ENCODE measurements at regions not wholly inside any gene's neighbourhood (a gene's known extent, or its start where the extent isn't known, plus 50 kb on each side); places are given as distances from the start of the nearest gene placed in this dataset.
"Not testable (repeated sequence)": the region's sequence is repeated elsewhere in the genome, so short reads cannot be mapped to it uniquely, and the experiment has no call there.

DNA sequence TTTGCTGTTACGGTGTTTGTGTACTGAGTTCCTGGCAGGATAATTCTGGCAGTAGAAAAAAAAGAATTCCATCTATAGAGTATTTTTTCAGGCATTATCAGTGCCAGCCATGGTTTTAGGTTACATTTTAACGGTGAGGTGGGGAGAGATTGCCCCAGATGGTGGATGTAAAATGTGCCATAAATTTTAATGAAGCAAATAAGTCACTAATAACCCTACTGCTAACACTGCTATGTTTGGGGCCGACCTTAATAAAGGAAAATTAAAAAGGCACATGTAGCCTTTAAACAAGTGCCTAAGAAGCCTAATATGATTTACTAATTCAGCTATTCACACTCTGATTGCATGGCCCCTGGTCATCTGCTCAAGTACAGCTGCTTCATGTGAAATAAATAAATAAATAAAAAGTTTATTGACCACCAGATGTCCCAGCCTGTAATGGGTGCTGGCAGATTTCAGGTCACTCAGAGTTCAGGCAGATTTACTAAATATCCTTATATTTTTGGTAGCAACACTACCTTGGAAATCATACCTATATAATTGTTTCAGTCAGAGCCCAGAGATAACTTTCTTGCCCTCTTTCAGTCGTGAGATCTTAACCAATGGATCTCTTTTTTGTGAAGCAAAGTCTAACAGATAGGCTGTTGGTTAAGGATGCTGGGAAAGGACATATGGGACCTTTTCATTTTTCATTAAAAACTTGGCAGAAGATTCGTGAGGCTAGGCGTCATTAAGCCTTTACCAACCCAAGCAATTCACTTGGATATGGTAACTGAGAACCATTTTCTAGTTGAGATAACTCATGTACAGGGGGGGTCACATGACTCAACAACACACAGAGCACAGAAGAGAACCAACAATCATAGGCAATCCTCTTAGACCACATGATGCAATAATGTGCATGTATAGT lies 495.0 kb upstream of the NRSN1 start:
- DNase-seq (ENCODE audit: low spot score): no peak

DNA sequence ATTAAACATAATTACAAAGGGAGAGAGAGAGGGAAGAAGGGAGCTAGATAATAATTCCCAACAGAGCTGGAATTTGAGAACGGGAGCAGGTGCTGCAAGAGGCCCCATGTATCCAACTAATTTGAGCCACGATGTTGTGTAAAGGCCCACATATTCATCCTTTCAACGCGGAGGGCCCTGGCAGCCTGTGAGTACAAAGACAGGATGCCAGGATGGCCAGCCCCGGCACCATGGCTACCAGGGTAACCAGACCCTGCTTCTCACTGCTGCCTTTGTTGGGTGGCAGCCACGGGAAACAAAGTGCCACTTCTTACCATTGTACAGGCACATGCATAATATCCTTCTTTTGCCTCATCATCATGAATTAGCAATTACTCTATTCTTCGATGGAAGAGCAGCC lies 492.0 kb upstream of the NRSN1 start:
- no peak for DNase-seq (ENCODE audit: low spot score)

DNA sequence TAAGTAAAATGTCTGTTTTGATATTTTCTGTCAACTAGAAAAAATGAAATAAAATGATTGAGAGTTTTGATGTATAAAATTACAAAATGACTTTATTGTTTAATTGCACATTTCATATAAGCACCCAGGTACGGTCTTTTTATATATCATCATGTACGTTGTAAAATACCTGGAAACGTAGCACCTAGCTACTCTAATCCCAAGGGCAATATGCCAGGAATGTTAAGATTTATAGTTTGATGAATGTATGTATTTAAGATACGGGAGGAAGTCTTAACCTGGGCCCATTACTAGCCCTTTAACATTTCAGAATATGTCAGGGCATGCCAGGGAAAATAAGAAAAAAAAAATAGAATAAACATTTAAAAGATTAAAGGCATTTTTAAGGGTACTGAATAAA lies 490.9 kb upstream of the NRSN1 start:
- DNase-seq (ENCODE audit: low spot score): no peak

DNA sequence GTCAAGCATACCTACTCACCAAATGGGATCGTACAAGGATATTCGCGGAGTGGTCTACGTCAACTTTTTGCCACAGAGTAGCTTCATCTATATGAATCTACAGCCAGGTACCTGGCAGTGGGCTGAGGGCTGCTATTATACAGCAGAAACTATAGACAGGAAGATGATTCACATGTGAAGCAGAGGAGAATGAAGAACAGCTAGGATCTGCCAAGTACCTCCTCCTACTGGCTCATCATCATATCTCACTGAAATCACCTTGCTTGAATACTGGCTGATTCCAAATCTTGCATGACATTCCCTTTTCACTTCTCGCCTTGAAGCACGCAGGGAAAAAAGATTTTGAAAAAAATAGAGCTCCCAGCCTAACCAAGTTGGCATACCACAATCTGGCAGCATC lies 488.7 kb upstream of the NRSN1 start:
- DNase-seq (ENCODE audit: low spot score): no peak

DNA sequence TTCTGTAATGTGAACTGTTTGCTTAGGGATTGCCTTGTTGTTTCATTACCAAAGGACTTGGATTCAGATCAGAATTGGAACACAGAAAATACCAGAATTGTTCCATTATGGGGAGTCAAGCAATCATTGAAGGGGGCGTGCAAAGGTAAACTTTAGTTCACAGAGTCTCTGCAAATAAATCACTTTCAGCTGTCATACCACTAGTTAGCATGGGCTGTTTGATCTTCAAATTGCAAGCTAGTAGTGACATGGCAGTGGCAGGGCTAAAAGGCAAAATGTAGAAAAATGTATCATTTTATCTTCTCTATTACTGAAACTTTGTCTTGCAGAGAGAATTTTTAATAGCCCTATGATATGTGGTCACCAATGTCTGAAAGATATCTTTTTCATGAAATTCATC lies 483.2 kb upstream of the NRSN1 start:
- DNase-seq (ENCODE audit: low spot score): no peak

DNA sequence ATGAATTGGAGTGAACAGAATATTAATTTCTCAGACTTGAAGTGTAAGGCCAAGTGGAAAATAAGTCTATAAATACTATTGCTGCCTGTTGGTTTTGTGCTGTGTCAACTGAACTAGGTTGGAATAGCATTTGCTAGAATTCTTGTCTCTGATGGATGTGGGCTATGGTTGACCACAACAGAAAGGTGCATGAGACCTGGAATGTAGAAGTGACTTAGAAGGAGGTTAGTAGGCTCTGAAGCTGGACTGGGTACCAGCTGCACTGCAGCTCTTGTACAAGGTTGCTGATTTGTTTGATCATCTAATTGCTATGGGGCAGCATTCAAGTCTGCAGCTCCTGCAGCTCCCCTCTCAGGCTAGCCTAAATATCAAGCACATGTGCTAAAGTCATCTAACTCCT lies 479.0 kb upstream of the NRSN1 start:
- no peak for DNase-seq (ENCODE audit: low spot score)

DNA sequence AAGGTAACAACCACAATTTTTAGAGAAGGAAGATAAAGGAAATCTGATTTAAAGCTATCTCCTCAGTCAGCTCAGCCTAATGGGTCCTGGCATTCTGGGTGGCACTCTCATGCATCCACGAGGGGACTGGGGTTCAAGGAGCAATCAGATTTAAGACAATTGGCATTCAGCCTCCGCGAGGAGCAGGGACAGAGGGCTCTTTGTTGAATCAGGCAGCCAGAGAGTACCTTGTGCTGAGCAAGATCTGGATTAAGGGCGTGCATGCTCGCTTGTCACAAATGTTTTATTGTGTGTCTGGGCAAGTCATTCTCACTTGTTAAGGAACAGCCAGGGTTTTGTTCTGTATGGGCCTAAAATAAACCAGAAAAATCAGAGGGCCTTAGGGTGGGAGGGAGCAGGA lies 475.3 kb upstream of the NRSN1 start:
- peak; percentile 22 for DNase-seq (ENCODE audit: low spot score)

DNA sequence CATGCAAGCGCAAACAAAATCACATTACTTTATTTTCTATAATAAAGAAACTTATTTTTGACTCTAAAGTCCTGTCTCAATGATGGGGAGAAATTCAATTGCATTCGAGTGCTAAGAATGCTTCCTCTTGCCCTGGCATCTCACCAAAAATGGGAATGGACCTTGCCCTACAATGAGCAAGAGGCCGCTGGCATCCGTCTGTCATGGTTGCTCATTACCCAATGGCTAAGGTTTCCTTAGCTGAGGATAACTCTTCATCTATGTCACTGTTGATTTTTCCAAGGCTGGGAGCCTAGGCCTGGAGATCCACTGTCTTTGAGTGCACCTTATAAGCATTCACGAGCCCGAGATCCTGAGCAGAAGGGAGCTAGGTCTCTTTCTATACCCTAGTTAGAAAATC lies 471.3 kb upstream of the NRSN1 start:
- DNase-seq (ENCODE audit: low spot score): no peak

DNA sequence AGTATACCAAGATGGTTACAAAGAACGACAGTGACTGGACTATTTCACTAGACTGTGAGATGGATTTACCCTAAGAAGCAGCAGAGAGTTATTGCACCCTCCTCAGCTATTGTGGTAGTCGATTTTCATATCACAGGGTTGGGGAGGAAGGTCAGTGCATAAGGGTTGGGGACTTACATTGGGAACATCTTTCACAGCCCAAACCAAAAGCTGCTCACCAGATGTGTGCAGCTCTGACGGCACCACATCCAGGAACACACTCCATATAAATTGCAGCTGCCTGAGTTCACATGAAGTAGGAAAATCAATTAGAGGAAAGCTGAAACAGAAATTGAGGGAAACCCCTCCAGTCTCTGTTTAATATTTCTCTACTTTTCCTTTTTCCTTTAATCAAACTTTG lies 470.5 kb upstream of the NRSN1 start:
- no peak for DNase-seq (ENCODE audit: low spot score)

DNA sequence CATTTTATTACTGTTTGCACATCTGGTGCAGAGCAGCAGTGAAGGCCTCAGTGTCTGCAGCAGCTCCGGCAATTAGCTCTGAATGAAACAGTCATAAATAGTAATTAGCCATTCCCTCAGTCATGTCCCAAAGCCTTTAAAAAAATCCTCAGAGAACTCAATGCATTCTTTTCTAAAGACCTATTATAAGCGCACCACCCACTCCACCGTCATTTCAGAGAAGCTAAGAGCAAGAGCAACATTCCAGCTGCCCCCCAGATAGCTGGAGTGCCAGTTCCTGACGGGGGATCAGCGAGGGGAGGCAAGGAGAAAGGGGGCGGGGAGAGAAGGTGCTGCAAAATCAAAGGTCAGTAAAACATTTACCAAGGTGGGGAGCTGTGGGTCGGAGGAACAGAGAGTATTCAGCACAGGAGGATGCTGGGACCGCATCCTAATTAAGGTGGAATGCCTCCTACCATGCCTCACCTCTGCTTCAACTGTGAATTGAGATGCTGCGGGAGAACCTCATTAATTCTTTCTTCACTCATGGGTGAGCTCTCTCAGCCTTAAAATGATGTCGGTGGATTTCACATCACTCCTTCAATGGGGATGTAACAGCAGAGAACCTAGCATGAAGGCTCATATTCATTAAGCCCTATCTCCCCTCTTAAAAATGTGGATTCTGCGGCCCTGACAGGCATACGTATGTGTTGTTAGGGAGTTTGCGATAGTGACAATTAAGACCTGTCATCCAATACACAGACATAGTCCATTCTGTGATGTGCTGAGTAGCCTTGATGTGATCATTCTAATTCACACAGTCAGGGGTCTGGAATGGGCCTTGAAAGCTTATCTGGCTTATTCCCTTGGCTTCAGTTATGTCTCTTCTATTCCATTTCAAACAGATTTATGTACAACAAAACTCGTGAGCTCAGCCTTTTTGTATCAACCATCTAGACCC lies 469.5 kb upstream of the NRSN1 start:
- peak; percentile 80 for DNase-seq (ENCODE audit: low spot score)

DNA sequence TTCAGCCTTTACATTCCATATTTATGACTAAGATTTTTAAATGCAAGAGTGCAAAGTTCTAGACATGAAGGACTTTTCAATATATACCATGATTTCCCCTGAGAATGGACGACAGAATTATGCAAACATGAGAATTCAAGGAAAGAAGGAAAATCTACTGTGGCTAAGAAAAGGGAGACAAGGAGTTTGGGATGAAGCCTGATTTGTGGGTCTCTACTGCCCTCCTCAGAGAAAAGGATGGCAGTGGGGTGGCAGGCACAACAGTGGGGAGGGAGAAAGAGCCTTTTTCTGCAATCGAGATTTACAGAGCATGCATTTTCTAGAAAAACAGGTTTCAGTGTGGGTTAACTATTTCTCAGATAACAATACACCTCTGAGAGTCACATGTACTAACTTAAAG lies 466.9 kb upstream of the NRSN1 start:
- peak; percentile 72 for DNase-seq (ENCODE audit: low spot score)

DNA sequence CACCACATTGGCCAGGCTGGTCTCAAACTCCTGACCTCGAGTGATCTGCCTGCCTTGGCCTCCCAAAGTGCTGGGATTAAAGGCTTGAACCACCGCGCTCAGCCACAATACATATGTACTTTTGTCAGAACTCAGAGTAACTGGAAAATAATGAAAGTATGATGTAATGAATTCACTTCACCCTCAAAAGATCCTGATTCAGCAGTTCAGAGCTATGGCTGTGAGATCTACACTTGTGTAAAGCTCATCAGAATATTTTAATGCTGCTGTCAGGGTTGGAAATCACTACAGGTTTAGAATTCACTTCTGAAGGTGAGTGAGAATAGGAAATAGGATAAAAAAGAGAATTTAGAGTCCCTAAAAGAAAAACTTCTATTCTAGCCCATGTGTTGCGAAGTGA lies 464.5 kb upstream of the NRSN1 start:
- DNase-seq (ENCODE audit: low spot score): no peak

DNA sequence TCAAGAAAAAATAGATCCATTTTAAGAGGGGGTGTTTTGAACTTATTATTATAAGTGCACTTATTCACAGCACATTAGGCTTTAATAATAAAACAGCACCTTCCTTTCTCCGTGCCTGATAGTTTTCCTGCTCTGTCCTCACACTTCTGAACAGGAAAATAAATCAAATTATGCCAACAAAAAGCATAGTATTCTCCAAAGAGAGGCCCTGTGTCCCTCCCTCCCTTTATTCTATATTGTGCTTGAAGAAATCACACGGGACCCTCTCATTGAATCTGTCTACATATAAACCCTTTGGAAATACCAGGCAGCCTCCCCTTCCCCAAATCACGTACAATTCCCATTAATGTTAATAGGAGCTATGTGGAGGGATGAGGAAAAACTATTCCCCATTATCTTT lies 462.9 kb upstream of the NRSN1 start:
- DNase-seq (ENCODE audit: low spot score): no peak

DNA sequence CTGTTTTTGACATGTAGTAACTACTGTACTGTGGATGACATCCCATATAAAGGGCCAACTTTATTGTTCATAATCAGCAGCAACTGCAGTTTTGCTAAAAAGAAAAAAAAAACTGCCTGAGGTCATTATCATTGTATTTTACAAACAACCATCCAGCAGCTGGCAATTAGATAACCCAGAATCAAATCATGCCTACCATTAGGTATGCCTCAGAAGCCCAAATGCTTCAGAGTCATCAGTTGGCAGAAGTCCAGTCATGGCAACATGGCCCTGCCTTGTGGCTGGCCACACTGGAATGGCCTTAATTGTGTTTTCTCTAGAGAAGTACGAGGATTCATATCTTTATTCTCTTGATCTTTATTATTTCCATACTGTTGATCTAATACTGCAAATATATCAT lies 462.4 kb upstream of the NRSN1 start:
- DNase-seq (ENCODE audit: low spot score): peak; percentile 39

DNA sequence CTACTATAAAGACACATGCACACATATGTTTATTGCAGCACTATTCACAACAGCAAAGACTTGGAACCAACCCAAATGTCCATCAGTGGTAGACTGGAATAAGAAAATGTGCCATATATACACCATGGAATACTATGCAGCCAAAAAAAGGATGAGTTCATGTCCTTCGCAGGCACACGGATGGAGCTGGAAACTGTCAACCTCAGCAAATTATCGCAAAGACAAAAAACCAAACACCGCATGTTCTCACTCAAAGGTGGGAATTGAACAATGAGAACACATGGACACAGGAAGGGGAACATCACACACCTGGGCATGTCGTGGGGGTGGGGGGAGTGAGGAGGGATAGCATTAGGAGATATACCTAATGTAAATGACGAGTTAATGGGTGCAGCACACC lies 460.1 kb upstream of the NRSN1 start:
- not testable (repeated sequence) for DNase-seq (ENCODE audit: low spot score)

DNA sequence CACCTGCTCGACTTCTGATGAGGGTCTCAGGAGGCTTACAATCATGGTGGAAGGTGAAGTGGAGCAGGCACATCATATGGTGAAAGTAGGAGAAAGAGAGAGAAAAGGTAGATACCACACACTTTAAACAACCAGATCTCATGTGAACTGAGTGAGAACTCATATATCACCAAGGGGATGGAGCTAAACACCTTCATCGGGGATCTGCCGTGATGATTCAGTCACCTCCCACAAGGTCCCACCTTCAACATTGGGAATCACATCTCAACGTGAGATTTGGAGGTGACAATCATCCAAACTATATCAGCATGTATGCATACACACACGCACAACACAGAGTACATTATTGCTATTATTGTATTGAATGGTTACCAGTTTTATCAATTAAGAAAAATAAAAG lies 453.3 kb upstream of the NRSN1 start:
- no peak for DNase-seq (ENCODE audit: low spot score)

DNA sequence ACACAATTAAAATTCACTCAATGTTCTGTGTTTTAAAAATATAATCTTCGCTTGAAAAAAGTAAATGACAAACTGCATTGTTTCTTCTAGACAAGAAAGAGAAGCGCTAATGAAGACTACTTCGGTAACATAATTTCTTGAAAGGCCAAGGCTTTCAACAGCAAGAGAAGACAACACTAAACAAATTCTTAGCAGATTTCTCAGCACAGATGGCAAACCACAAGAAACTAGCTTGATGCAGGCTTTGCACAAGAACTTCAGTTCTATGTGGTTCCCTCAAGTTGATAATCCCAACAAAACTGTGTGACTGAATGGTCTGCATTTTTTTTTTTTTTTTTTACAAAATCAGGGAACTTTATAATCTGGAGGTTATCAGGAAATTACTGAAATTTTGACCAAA lies 447.4 kb upstream of the NRSN1 start:
- no peak for DNase-seq (ENCODE audit: low spot score)

DNA sequence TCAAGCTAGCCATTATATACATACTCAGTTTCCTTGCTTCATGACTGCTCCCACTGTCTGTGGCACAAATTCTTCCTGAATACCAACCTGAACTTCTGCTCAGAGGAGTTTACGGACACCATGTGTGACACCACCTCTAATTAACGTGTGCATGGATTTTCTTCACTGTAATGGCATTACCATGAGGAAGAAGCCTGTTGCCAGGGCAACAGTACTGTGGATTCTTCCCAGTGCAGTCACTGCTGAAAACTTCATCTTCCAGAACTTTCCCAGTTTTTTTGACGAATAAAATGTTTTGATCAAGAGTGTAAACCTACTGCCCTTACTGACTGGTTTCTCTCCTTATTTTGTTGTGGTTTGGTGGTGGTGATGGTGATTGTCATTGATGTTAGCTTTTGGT lies 444.3 kb upstream of the NRSN1 start:
- DNase-seq (ENCODE audit: low spot score): no peak

DNA sequence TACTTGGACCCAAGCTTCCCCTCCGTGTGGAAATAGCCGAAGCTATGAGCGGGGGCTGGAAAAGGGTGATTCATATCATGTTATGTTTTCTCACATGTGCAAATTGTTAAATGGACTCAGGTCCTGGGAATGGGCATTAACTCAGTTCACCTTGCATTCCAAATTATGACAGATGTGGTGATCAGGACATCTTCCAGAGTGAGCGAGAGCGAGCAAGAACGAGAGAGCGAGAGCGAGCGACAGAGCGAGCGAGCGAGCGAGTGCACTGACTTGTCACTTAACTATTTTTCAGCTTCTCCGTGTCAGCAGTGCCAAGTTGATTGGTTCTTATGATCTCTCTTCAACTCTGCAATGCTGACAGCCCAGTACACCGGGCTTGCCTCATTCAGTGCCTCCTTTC lies 437.4 kb upstream of the NRSN1 start:
- DNase-seq (ENCODE audit: low spot score): no peak

DNA sequence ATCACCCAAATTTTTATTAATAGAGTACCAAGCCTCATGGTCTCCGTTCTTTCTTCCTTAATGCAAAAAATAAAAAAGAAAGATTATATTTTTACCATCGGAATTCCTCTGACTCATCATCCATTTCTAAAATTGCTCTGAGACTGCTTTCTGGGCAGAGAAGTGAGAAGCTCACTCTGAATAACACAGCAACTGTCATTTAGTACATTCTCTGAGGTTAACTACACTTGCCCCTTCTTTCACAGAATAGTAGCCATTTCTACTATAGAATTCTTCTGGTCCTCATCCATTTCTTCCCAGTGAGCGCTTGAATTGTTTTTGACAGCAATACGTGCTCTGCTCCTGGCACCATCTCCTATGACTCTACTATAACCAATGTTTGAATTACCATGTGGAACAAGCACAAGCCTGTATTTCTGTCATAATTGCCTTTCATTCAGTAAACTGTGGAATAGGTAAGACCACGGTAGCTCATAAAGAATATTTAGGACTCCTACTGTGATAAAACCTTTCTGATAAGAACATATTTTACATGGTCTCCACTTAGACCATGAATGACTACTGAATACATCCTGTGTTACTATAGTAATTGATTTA lies 435.5 kb upstream of the NRSN1 start:
- DNase-seq (ENCODE audit: low spot score): no peak

DNA sequence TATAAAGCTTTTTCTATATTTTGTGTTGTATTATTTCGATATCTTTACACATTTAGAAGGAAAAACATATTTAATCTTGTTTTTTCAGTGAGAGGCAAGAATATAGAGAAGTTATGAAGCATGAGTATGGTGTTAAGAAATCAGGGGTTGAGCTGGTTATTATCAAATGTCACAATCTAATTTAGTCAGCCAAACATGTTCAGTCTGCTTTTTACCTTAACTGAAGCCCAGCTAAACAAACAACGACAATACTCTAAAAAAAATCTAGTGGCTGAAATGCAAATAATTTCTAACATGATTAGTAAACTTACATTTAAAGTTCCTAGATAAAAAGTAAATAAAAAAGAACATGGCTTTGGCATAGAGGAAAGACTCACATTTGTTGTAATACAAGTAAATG lies 433.8 kb upstream of the NRSN1 start:
- DNase-seq (ENCODE audit: low spot score): peak; percentile 56

DNA sequence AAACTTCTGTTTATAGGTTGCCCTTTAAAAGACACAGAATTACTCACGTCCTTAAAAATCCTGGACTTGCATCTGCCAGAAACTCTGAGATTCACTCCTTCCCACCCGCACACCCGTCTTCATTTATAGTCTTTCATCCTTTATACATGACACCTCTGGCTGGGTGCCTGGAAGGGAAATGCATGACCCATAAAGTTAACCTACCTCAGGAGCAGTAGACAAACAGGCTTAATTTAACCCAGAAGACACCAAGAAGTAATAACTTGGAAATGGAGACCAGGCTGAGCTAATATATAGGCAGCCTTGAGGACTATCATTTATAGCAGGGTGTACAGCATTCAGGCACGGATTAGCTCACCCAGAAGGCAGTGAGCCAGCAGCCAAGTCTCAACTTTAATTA lies 429.0 kb upstream of the NRSN1 start:
- no peak for DNase-seq (ENCODE audit: low spot score)
